ENCODE measurements at regions not wholly inside any gene's neighbourhood (a gene's known extent, or its start where the extent isn't known, plus 50 kb on each side); places are given as distances from the start of the nearest gene placed in this dataset.

DNA sequence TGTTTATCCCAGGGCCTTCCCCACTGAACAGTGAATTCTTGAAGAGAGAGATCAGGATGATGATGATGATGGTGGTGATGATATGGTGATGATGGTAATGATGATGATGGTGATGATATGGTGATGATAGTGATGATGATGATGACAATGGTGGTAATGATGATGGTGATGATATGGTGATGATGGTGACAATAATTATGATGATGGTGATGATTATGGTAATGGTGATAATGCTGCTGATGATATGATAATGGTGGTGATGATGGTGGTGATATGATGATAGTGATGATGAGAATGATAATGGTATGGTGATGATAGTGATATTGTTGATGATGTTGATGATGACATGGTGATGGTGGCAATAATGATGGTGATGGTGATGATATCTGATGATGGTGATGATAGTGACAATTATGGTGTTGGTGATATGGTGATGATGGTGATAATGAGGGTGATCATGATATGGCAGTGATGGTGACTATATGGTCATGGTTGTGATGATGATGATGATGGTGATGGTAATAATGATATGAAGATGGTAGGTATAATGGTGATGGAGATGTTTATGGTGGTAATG, 99.9 kb downstream of the HAPSTR1 start:
- Histone ChIP-seq H3K4me3 (ENCODE audit: low read depth in 1 of 2, low read length in 2 of 2) (no peak overlapping the region), H2AFZ (ENCODE audit: low read depth, low read length) (no peak overlapping the region), H3K27me3 (ENCODE audit: insufficient read depth, low read length, poor library complexity) (no peaks in the 10 kb centered on the region), H3K9ac (ENCODE audit: low read depth, low read length) (no peak overlapping the region), H3K4me1 (ENCODE audit: insufficient read depth, low read length) (no peaks in the 10 kb centered on the region), H3K4me2 (ENCODE audit: insufficient read depth, low read length) (no peak overlapping the region), H3K9me3 (ENCODE audit: insufficient read depth, low read length, severe bottlenecking) (no peaks in the 10 kb centered on the region), H4K20me1 (ENCODE audit: insufficient read depth, low read length) (no peaks in the 10 kb centered on the region), H3K36me3 (ENCODE audit: insufficient read depth, low read length) (no peaks in the 10 kb centered on the region), H3K27ac (ENCODE audit: low read length) (no peak overlapping the region), H3K79me2 (ENCODE audit: insufficient read depth, low read length) (no peaks in the 10 kb centered on the region)
- DNase-seq (no peak), ATAC-seq (ENCODE audit: insufficient read depth, low read depth) (no peak)
- no peak for TF ChIP-seq EZH2 (IDR thresholded peaks at IDR 0.05; ENCODE audit: borderline replicate concordance, low read depth, low read length, severe bottlenecking)
- TF ChIP-seq, protein P1, sequence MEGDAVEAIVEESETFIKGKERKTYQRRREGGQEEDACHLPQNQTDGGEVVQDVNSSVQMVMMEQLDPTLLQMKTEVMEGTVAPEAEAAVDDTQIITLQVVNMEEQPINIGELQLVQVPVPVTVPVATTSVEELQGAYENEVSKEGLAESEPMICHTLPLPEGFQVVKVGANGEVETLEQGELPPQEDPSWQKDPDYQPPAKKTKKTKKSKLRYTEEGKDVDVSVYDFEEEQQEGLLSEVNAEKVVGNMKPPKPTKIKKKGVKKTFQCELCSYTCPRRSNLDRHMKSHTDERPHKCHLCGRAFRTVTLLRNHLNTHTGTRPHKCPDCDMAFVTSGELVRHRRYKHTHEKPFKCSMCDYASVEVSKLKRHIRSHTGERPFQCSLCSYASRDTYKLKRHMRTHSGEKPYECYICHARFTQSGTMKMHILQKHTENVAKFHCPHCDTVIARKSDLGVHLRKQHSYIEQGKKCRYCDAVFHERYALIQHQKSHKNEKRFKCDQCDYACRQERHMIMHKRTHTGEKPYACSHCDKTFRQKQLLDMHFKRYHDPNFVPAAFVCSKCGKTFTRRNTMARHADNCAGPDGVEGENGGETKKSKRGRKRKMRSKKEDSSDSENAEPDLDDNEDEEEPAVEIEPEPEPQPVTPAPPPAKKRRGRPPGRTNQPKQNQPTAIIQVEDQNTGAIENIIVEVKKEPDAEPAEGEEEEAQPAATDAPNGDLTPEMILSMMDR (IDR thresholded peaks at IDR 0.05; ENCODE audit: borderline replicate concordance, extremely low read depth, low read length, poor library complexity, severe bottlenecking) = no peak

DNA sequence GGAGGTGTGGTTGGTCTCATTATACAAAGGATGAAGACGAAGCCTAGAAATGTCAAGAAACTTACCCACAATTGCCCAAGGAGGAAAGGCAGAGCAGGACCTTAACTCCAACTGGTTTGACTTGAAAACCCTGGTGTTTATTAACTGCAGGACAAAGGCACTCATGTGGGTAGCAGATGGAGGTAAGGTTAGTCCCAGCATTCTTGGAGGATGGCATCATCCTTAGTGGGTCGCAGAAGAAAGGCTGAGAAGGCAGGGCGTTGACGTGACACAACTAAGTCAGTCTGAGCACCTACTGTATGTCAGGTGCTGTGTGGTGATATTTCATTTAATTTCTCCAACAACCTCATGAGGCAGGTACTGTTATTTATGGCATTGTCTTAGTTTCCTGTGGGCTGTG, 101.3 kb downstream of the HAPSTR1 start:
- Histone ChIP-seq H3K27ac (ENCODE audit: low read length) (no peak overlapping the region), H3K4me3 (ENCODE audit: low read depth in 1 of 2, low read length in 2 of 2) (no peak overlapping the region), H3K36me3 (ENCODE audit: insufficient read depth, low read length) (no peaks in the 10 kb centered on the region), H3K27me3 (ENCODE audit: insufficient read depth, low read length, poor library complexity) (no peaks in the 10 kb centered on the region), H2AFZ (ENCODE audit: low read depth, low read length) (no peak overlapping the region), H3K9me3 (ENCODE audit: insufficient read depth, low read length, severe bottlenecking) (no peaks in the 10 kb centered on the region), H3K4me1 (ENCODE audit: insufficient read depth, low read length) (no peaks in the 10 kb centered on the region), H4K20me1 (ENCODE audit: insufficient read depth, low read length) (no peaks in the 10 kb centered on the region), H3K4me2 (ENCODE audit: insufficient read depth, low read length) (no peak overlapping the region), H3K9ac (ENCODE audit: low read depth, low read length) (no peak overlapping the region), H3K79me2 (ENCODE audit: insufficient read depth, low read length) (no peaks in the 10 kb centered on the region)
- ATAC-seq (ENCODE audit: insufficient read depth, low read depth) (no peak), DNase-seq (no peak)
- TF ChIP-seq EZH2 (IDR thresholded peaks at IDR 0.05; ENCODE audit: borderline replicate concordance, low read depth, low read length, severe bottlenecking) = no peak
- TF ChIP-seq, protein P1 (IDR thresholded peaks at IDR 0.05; ENCODE audit: borderline replicate concordance, extremely low read depth, low read length, poor library complexity, severe bottlenecking) = no peak

DNA sequence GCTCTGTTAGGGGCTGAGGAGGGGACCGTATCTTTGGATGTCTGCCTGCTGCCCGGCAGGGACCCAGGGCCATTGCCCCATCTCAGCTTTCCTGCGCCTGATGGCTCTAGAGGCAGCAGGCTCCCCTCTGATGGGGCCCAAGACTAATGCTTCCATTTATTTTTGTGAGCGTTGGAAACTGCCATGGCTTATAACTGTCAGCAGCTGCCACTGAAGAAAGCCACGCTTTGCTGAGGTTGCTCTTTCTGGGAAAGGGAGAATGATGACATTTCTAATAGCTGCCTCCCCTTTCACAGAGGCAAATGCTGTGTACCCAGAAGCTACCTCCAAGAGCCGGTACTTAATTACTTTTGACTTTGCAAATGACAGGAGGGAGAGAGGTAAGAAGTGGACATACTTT, 103.8 kb downstream of the HAPSTR1 start:
- Histone ChIP-seq H3K4me3 (ENCODE audit: low read depth in 1 of 2, low read length in 2 of 2) (no peak overlapping the region), H3K4me2 (ENCODE audit: insufficient read depth, low read length) (no peak overlapping the region), H3K27ac (ENCODE audit: low read length) (no peak overlapping the region), H3K9ac (ENCODE audit: low read depth, low read length) (no peak overlapping the region), H3K9me3 (ENCODE audit: insufficient read depth, low read length, severe bottlenecking) (no peaks in the 10 kb centered on the region), H3K79me2 (ENCODE audit: insufficient read depth, low read length) (no peaks in the 10 kb centered on the region), H4K20me1 (ENCODE audit: insufficient read depth, low read length) (no peaks in the 10 kb centered on the region), H3K4me1 (ENCODE audit: insufficient read depth, low read length) (no peaks in the 10 kb centered on the region), H2AFZ (ENCODE audit: low read depth, low read length) (no peak overlapping the region), H3K27me3 (ENCODE audit: insufficient read depth, low read length, poor library complexity) (no peaks in the 10 kb centered on the region), H3K36me3 (ENCODE audit: insufficient read depth, low read length) (no peaks in the 10 kb centered on the region)
- peak; percentile 6 for DNase-seq
- no peak for ATAC-seq (ENCODE audit: insufficient read depth, low read depth)
- TF ChIP-seq, protein P1 (IDR thresholded peaks at IDR 0.05; ENCODE audit: borderline replicate concordance, extremely low read depth, low read length, poor library complexity, severe bottlenecking) = no peak
- no peak for TF ChIP-seq EZH2 (IDR thresholded peaks at IDR 0.05; ENCODE audit: borderline replicate concordance, low read depth, low read length, severe bottlenecking)

Measured in DND-41 (cell line).